LNCaP clone FGC (cell line): ENCODE measurements at regions not wholly inside any gene's neighbourhood (a gene's known extent, or its start where the extent isn't known, plus 50 kb on each side); places are given as distances from the start of the nearest gene placed in this dataset.

ENCODE experiments used
- DNase-seq: peaks from one replicate; pipeline ENCODE4 v3.0.0-alpha.2; 2011; ENCODE audit warnings: low read depth
- H3K4me3 ChIP-seq: 2 replicates; pipeline ENCODE4 v1.5.1; 2011; ENCODE audit warnings: mild to moderate bottlenecking, low read depth, low read length, control low read depth
- TF ChIP-seq, protein P1 (sequence below): IDR thresholded peaks from 2 replicates; pipeline ENCODE4 v1.5.1; 2012; ENCODE audit warnings: mild to moderate bottlenecking; ENCODE audit not compliant: control insufficient read depth, insufficient read depth; ENCODE audit errors: extremely low read depth

DNA sequence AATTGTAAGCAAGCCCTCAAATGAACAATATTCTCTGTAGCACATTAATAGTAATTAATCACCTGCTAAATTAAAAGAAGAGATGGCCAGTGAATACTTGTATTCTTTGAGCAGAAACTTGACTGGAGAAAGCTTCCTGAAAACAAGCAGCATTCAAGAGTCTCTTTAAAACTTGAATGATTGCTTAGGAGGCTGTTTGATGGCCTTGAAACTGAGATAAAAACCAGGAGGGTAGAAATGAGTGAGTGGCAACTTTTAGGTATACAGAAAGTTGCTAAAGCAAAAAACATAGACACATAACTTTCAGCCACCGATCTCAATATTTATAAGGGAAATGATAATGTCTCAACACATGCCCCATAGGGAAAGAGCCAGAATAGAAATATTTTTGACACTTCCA, 234.8 kb upstream of the FMN2 start:
- TF ChIP-seq, protein P1, sequence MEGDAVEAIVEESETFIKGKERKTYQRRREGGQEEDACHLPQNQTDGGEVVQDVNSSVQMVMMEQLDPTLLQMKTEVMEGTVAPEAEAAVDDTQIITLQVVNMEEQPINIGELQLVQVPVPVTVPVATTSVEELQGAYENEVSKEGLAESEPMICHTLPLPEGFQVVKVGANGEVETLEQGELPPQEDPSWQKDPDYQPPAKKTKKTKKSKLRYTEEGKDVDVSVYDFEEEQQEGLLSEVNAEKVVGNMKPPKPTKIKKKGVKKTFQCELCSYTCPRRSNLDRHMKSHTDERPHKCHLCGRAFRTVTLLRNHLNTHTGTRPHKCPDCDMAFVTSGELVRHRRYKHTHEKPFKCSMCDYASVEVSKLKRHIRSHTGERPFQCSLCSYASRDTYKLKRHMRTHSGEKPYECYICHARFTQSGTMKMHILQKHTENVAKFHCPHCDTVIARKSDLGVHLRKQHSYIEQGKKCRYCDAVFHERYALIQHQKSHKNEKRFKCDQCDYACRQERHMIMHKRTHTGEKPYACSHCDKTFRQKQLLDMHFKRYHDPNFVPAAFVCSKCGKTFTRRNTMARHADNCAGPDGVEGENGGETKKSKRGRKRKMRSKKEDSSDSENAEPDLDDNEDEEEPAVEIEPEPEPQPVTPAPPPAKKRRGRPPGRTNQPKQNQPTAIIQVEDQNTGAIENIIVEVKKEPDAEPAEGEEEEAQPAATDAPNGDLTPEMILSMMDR = no peak
- DNase-seq = no peak
- H3K4me3 ChIP-seq = no peak overlapping the region

DNA sequence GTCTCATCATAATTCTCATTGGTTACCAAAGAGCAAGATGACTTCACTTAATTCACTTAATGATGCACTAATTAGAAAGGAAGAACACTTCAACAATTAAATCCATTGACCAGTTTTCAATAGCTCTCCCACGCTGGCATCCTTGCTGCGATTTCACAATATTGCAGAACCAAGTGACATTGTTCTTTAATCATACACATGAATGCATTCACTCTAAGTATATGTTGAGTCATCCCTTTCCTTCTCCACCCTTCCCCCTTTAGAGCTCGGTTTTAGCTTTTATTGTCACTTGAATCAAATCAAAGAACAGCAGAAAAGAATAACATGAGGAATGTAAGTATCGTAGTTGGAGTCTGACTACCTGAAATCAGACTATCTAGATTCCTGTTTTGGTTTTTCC, 233.6 kb upstream of the FMN2 start:
- DNase-seq = no peak

DNA sequence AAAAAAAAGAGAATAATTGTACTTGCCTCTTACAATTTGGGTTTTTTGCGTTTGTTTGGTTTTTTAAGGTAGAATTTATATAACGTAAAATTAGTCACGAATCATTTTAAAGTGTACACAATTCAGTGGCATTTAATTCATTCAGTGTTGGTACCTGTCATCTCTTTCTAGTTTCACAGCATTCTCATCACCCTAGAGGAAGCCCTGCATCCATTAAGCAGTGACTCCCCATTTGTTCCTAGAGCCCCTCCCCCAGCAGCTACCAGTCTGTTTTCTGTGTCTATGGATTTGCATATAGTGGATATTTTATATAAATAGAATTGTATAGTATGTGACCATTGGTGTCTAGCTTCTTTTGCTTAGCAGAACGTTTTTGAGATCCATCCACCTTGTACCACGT, 233.2 kb upstream of the FMN2 start:
- no peak overlapping the region for H3K4me3 ChIP-seq
- DNase-seq = no peak
- TF ChIP-seq, protein P1 = no peak

More for the DNA sequence above, 233.6 kb upstream of the FMN2 start:
- no peak overlapping the region for H3K4me3 ChIP-seq
- TF ChIP-seq, protein P1 = no peak

DNA sequence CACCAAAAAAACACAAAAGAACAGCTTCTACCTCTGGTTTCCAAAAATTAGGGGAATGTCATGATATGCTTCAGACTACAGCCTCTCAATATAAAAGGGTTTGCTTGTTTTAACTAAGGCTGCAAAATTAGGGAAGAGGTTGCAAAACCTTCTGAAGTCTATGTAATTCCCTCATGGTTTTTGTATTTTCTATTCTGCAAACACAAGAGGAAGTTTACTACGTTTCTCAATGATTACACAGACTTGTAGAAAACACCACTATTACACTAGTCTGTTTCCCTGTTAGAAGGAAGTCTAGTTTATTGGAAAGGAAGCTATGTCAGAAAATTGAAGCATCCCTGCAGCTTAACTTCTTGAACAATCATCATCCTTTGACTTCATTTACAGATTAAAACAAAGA, 229.7 kb upstream of the FMN2 start:
- TF ChIP-seq, protein P1 = no peak
- DNase-seq = no peak
- H3K4me3 ChIP-seq = no peak overlapping the region

DNA sequence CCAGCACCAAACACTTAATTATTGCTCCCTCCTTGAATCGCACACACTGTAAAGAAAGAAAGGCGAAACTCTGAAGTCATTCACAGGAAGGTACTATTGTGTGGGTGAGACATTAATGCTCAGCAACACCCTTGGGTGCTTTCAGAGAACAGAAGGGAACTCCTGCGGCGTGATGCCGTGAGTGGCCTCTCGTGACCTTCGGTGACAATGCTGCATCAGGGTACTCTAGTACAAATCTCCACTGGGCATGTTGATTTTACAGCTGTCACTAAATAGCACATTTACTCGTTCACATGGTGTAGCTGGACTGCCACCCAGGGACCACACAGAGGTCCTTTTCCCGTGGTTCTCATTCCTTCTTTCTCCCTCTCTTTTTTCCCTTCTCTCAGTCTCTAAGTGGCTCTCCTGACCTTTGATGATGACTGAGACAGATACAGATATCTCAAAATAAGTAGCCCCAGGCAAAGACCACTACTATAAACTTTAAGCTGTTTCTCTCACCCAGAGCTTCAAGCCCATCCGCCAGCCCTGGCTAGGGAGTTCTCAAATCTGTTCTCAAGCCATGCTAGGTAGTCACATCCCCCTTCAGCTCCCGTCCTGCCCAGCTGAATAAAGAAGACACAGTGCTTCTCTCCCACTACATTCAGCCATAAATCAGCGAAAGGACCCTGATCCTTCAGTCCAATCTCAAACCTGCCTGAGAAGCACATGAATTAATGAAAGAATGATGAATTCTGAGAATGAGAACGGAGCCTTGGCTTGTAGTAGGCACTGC, 223.4 kb upstream of the FMN2 start:
- TF ChIP-seq, protein P1 = 0 out of 2 replicates have a peak, but pooled peaks have one; percentile 22
- no peak overlapping the region for H3K4me3 ChIP-seq
- DNase-seq = no peak

DNA sequence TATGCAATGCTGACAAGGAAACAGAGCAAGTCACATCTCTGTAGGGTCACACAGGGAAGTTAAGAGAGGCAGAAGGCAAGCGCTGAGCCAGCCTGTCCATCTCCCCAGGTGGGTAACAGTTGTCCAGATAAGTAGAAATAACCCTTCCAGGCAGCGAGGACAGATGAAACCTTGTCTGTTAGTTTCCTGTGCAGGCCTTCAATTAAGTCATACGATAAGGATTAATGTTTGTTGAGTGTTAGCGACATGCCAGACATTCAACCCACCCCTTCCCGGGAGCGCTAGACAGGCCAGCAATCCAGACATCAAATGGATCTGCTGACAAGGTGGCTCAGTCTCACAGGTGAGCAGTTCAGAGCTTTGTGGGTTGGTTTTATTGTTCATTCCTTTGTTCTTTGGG, 221.5 kb upstream of the FMN2 start:
- H3K4me3 ChIP-seq = no peak overlapping the region
- TF ChIP-seq, protein P1 = no peak
- no peak for DNase-seq

GRCh38 chr1:239872626-239873025, 219.1 kb upstream of the FMN2 start:
- no peak for DNase-seq
- no peak overlapping the region for H3K4me3 ChIP-seq
- TF ChIP-seq, protein P1 = no peak
